GM12891 (cell line): ENCODE measurements at regions not wholly inside any gene's neighbourhood (a gene's known extent, or its start where the extent isn't known, plus 50 kb on each side); places are given as distances from the start of the nearest gene placed in this dataset.

Experiments used
- PAX5 ChIP-seq: IDR thresholded peaks from 2 replicates; pipeline ENCODE4 v1.6.1; 2011; ENCODE audit warnings: low read length, moderate library complexity, mild to moderate bottlenecking; ENCODE audit not compliant: insufficient read depth, severe bottlenecking
- POLR2A ChIP-seq: IDR thresholded peaks from 2 replicates; pipeline ENCODE4 v1.6.1; 2011; ENCODE audit warnings: low read depth, low read length, control low read depth
- POLR2AphosphoS5 ChIP-seq: IDR thresholded peaks from 2 replicates; pipeline ENCODE4 v1.6.1; 2011; ENCODE audit warnings: low read depth, low read length, control low read depth
- POU2F2 ChIP-seq: IDR thresholded peaks from 2 replicates; pipeline ENCODE4 v1.6.1; 2011; ENCODE audit warnings: low read depth, mild to moderate bottlenecking, control low read depth, low read length, moderate library complexity
- TAF1 ChIP-seq: IDR thresholded peaks from 2 replicates; pipeline ENCODE4 v1.6.1; 2011; ENCODE audit warnings: low read depth, low read length, control low read depth

DNA sequence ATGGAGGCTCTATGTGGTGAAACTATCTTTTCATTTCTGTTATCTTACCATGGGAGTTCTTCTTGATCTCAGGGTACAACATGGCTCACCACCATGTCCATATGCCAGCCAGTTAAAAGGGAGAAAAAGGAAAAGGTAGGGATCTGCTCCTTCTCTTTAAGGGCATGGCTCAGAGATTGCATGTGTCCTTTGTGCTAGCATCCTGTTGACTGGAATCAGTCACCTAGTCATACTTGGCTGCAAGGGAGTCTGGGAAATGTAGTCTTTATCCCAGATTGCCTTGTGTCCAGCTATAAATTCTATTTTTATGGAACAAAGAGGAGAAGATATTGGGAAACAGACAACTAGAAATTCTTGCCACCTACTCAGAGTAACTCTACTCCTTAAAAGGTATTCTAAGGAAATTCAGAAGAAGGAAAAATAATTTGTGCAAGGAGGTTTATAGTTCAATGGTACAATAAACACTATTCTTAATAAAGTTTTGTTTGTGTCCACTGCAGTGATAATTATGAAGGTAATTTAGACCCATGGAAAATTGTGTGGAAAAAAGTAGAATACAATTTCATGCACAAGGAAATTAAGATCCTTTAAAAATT is 86.4 kb upstream of the RPH3A start:
- TF ChIP-seq POLR2A (no peak), POLR2AphosphoS5 (no peak), POU2F2 (no peak), PAX5 (no peak), TAF1 (no peak)
